ENCODE measurements at regions not wholly inside any gene's neighbourhood (a gene's known extent, or its start where the extent isn't known, plus 50 kb on each side); places are given as distances from the start of the nearest gene placed in this dataset.

- H3K9me3 ChIP-seq = no peaks in the 10 kb centered on the region
- no peak for TF ChIP-seq CTCF (IDR thresholded peaks at IDR 0.05)
- no peaks in the 10 kb centered on the region for H3K4me1 ChIP-seq (ENCODE audit: low read depth)
- DNase-seq = no peak
- no peak for ATAC-seq
- intact Hi-C loops (cut with DNase I, micrococcal nuclease) = no loop called here
- H3K4me3 ChIP-seq = no peak overlapping the region
- H3K36me3 ChIP-seq (ENCODE audit: low read depth) = no peaks in the 10 kb centered on the region
Measured at GRCh38 chr20:23255106-23255505, 95.5 kb upstream of the NXT1 start.

- intact Hi-C loops (cut with DNase I, micrococcal nuclease) = no loop called here
- no peaks in the 10 kb centered on the region for H3K4me1 ChIP-seq (ENCODE audit: low read depth)
Measured at GRCh38 chr20:23254505-23254904, 96.1 kb upstream of the NXT1 start.

GRCh38 chr20:23254034-23254433 is 96.6 kb upstream of the NXT1 start:
- intact Hi-C loops (cut with DNase I, micrococcal nuclease) = no loop called here
- no peak overlapping the region for H3K4me3 ChIP-seq
- H3K36me3 ChIP-seq (ENCODE audit: low read depth) = no peaks in the 10 kb centered on the region
- ATAC-seq (no peak), DNase-seq (no peak)
- TF ChIP-seq CTCF (IDR thresholded peaks at IDR 0.05) = no peak
- H3K4me1 ChIP-seq (ENCODE audit: low read depth) = no peaks in the 10 kb centered on the region
- H3K9me3 ChIP-seq = no peaks in the 10 kb centered on the region

More at GRCh38 chr20:23254505-23254904, 96.1 kb upstream of the NXT1 start:
- no peak for DNase-seq
- TF ChIP-seq CTCF (IDR thresholded peaks at IDR 0.05) = no peak
- no peak for ATAC-seq
- Histone ChIP-seq H3K9me3 (no peaks in the 10 kb centered on the region), H3K4me3 (no peak overlapping the region), H3K36me3 (ENCODE audit: low read depth) (no peaks in the 10 kb centered on the region)

- TF ChIP-seq CTCF (IDR thresholded peaks at IDR 0.05) = no peak
- Histone ChIP-seq H3K36me3 (ENCODE audit: low read depth) (no peaks in the 10 kb centered on the region), H3K9me3 (no peaks in the 10 kb centered on the region), H3K4me1 (ENCODE audit: low read depth) (no peaks in the 10 kb centered on the region), H3K4me3 (no peak overlapping the region)
- intact Hi-C loops (cut with DNase I, micrococcal nuclease) = no loop called here
- ATAC-seq (no peak), DNase-seq (no peak)
Measured at GRCh38 chr20:23253524-23253923, 97.1 kb upstream of the NXT1 start.

- H3K9me3 ChIP-seq = no peaks in the 10 kb centered on the region
- no peak for ATAC-seq
- intact Hi-C loops (cut with DNase I, micrococcal nuclease) = no loop called here
- no peak for TF ChIP-seq CTCF (IDR thresholded peaks at IDR 0.05)
- H3K4me1 ChIP-seq (ENCODE audit: low read depth) = no peaks in the 10 kb centered on the region
- no peak overlapping the region for H3K4me3 ChIP-seq
- H3K36me3 ChIP-seq (ENCODE audit: low read depth) = no peaks in the 10 kb centered on the region
- DNase-seq = no peak
Measured at GRCh38 chr20:23251779-23252178, 98.8 kb upstream of the NXT1 start.

- intact Hi-C loops (cut with DNase I, micrococcal nuclease) = no loop called here
Measured at GRCh38 chr20:23249541-23249940, 101.0 kb upstream of the NXT1 start.

More at GRCh38 chr20:23249541-23249940, 101.0 kb upstream of the NXT1 start:
- TF ChIP-seq CTCF (IDR thresholded peaks at IDR 0.05) = no peak
- no peak overlapping the region for H3K4me3 ChIP-seq
- ATAC-seq = no peak
- DNase-seq = no peak
- no peaks in the 10 kb centered on the region for H3K36me3 ChIP-seq (ENCODE audit: low read depth)
- H3K9me3 ChIP-seq = no peaks in the 10 kb centered on the region
- no peaks in the 10 kb centered on the region for H3K4me1 ChIP-seq (ENCODE audit: low read depth)

Measured in mucosa of descending colon (tissue), 3 donors.